ENCODE measurements at regions not wholly inside any gene's neighbourhood (a gene's known extent, or its start where the extent isn't known, plus 50 kb on each side); places are given as distances from the start of the nearest gene placed in this dataset.
"Not testable (repeated sequence)": the region's sequence is repeated elsewhere in the genome, so short reads cannot be mapped to it uniquely, and the experiment has no call there.

- DNase-seq: no peak
Observed at GRCh38 chr7:91473619-91474018, 209.4 kb downstream of the FZD1 start.

GRCh38 chr7:91474074-91474473 lies 209.8 kb downstream of the FZD1 start:
- DNase-seq: no peak

- not testable (repeated sequence) for DNase-seq
Observed at GRCh38 chr7:91480470-91480869, 216.2 kb downstream of the FZD1 start.

- DNase-seq: no peak
Observed at GRCh38 chr7:91491868-91492267, 227.6 kb downstream of the FZD1 start.

GRCh38 chr7:91492317-91492716 lies 228.1 kb downstream of the FZD1 start:
- no peak for DNase-seq

GRCh38 chr7:91492773-91493172 lies 228.5 kb downstream of the FZD1 start:
- no peak for DNase-seq

GRCh38 chr7:91494450-91494849 lies 230.2 kb downstream of the FZD1 start:
- no peak for DNase-seq

- no peak for DNase-seq
Observed at GRCh38 chr7:91496251-91496820, 232.1 kb downstream of the FZD1 start.

- DNase-seq: not testable (repeated sequence)
Observed at GRCh38 chr7:91497277-91497676, 233.0 kb downstream of the FZD1 start.

- no peak for DNase-seq
Observed at GRCh38 chr7:91503934-91504555, 239.8 kb downstream of the FZD1 start.

- peak; percentile 13 for DNase-seq
Observed at GRCh38 chr7:91504919-91505318, 240.7 kb downstream of the FZD1 start.

- not testable (repeated sequence) for DNase-seq
Observed at GRCh38 chr7:91506966-91507365, 242.7 kb downstream of the FZD1 start.

- DNase-seq: not testable (repeated sequence)
Observed at GRCh38 chr7:91511861-91512260, 247.6 kb downstream of the FZD1 start.

- DNase-seq: no peak
Observed at GRCh38 chr7:91512958-91513357, 248.7 kb downstream of the FZD1 start.

GRCh38 chr7:91514591-91514990 lies 250.4 kb downstream of the FZD1 start:
- no peak for DNase-seq

GRCh38 chr7:91515961-91516360 lies 251.7 kb downstream of the FZD1 start:
- no peak for DNase-seq

GRCh38 chr7:91517201-91517785 lies 253.1 kb downstream of the FZD1 start:
- no peak for DNase-seq

- DNase-seq: no peak
Observed at GRCh38 chr7:91518058-91518457, 253.8 kb downstream of the FZD1 start.

- DNase-seq: peak; percentile 9
Observed at GRCh38 chr7:91519241-91520158, 255.3 kb downstream of the FZD1 start.

GRCh38 chr7:91520645-91521044 lies 256.4 kb downstream of the FZD1 start:
- peak; percentile 52 for DNase-seq

- DNase-seq: no peak
Observed at GRCh38 chr7:91526404-91526803, 262.2 kb downstream of the FZD1 start.

GRCh38 chr7:91527460-91527859 lies 263.2 kb downstream of the FZD1 start:
- no peak for DNase-seq

- no peak for DNase-seq
Observed at GRCh38 chr7:91533996-91534395, 269.8 kb downstream of the FZD1 start.

All from DMS153 (cell line).